ACC112 (cell line): ENCODE measurements at regions not wholly inside any gene's neighbourhood (a gene's known extent, or its start where the extent isn't known, plus 50 kb on each side); places are given as distances from the start of the nearest gene placed in this dataset.

Experiments
- H2AFZ ChIP-seq: fragments of 200-600 bp; sonication (generic); one replicate; pipeline ENCODE4 v1.6.0; 2017; ENCODE audit warnings: antibody characterized with exemption, low read length; ENCODE audit not compliant: unreplicated experiment
- H3K27ac ChIP-seq: fragments of 200-600 bp; sonication (generic); 2 replicates; pipeline ENCODE4 v1.5.1; 2014; ENCODE audit warnings: low read depth, mild to moderate bottlenecking, antibody characterized with exemption, low read length, moderate library complexity
- H3K27me3 ChIP-seq: fragments of 200-600 bp; sonication (generic); 2 replicates; pipeline ENCODE4 v1.6.1; 2014; ENCODE audit warnings: mild to moderate bottlenecking, antibody characterized with exemption, low read length, moderate library complexity, mixed read lengths; ENCODE audit not compliant: insufficient read depth
- H3K36me3 ChIP-seq: fragments of 200-600 bp; sonication (generic); 2 replicates; pipeline ENCODE4 v1.6.1; 2016; ENCODE audit warnings: mild to moderate bottlenecking, antibody characterized with exemption, low read length, moderate library complexity, mixed read lengths; ENCODE audit not compliant: insufficient read depth
- H3K4me1 ChIP-seq: fragments of 200-600 bp; sonication (generic); one replicate; pipeline ENCODE4 v1.6.1; 2016; ENCODE audit warnings: low read length, mixed read lengths; ENCODE audit not compliant: insufficient read depth, unreplicated experiment, control insufficient read depth
- H3K4me3 ChIP-seq: fragments of 200-600 bp; sonication (generic); 2 replicates; pipeline ENCODE4 v1.5.1; 2014; ENCODE audit warnings: mild to moderate bottlenecking, low read depth, low read length
- H3K79me2 ChIP-seq: fragments of 200-600 bp; sonication (generic); one replicate; pipeline ENCODE4 v1.6.0; 2016; ENCODE audit warnings: low read length; ENCODE audit not compliant: control insufficient read depth, unreplicated experiment, insufficient read depth

- no peak overlapping the region for H3K4me3 ChIP-seq
- H3K4me1 ChIP-seq: no peaks in the 10 kb centered on the region
- H2AFZ ChIP-seq: no peak overlapping the region
- no peaks in the 10 kb centered on the region for H3K27me3 ChIP-seq
- no peaks in the 10 kb centered on the region for H3K36me3 ChIP-seq
- H3K27ac ChIP-seq: no peak overlapping the region
- no peaks in the 10 kb centered on the region for H3K79me2 ChIP-seq
These were observed 416.3 kb downstream of the PIK3R1 start for GRCh38 chr5:68631884-68632283.

GRCh38 chr5:68641211-68641610 is 425.7 kb downstream of the PIK3R1 start:
- H3K27ac ChIP-seq: no peak overlapping the region
- H3K36me3 ChIP-seq: no peaks in the 10 kb centered on the region
- H3K27me3 ChIP-seq: no peaks in the 10 kb centered on the region
- H2AFZ ChIP-seq: no peak overlapping the region
- peaks cover 3% of the 10 kb centered on the region for H3K4me1 ChIP-seq
- H3K79me2 ChIP-seq: no peaks in the 10 kb centered on the region
- H3K4me3 ChIP-seq: no peak overlapping the region

DNA sequence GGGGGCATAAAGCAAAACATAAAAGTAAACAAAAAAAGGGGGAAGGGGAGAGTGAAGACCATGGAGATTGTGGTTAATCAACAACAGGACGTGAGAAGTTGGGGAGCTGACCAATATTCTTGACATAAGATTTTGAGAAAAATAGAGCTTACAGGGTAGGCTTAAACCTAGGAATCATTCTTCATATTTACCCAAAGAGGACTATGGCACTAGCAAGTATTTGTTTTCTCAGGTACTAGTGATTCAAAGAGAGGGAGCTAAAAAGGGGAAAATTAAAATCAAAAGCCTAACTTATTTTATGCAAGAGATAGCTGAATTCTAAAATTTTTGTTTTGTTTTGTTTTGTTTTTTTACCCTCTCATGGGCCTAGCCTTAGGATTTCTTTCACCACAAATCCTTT is 427.5 kb downstream of the PIK3R1 start:
- H2AFZ ChIP-seq: no peak overlapping the region
- no peak overlapping the region for H3K4me3 ChIP-seq
- H3K36me3 ChIP-seq: no peaks in the 10 kb centered on the region
- H3K4me1 ChIP-seq: peaks cover 3% of the 10 kb centered on the region
- H3K27me3 ChIP-seq: no peaks in the 10 kb centered on the region
- H3K27ac ChIP-seq: no peak overlapping the region
- no peaks in the 10 kb centered on the region for H3K79me2 ChIP-seq

GRCh38 chr5:68644971-68645370 is 429.4 kb downstream of the PIK3R1 start:
- Histone ChIP-seq H2AFZ (no peak overlapping the region), H3K36me3 (no peaks in the 10 kb centered on the region), H3K4me1 (peaks cover 3% of the 10 kb centered on the region), H3K4me3 (no peak overlapping the region), H3K27ac (no peak overlapping the region), H3K27me3 (no peaks in the 10 kb centered on the region), H3K79me2 (no peaks in the 10 kb centered on the region)

- Histone ChIP-seq H3K4me1 (peaks cover 8% of the 10 kb centered on the region), H2AFZ (no peak overlapping the region), H3K27ac (no peak overlapping the region), H3K36me3 (no peaks in the 10 kb centered on the region), H3K27me3 (no peaks in the 10 kb centered on the region), H3K79me2 (no peaks in the 10 kb centered on the region), H3K4me3 (no peak overlapping the region)
These were observed 430.6 kb downstream of the PIK3R1 start for GRCh38 chr5:68646144-68646543.

DNA sequence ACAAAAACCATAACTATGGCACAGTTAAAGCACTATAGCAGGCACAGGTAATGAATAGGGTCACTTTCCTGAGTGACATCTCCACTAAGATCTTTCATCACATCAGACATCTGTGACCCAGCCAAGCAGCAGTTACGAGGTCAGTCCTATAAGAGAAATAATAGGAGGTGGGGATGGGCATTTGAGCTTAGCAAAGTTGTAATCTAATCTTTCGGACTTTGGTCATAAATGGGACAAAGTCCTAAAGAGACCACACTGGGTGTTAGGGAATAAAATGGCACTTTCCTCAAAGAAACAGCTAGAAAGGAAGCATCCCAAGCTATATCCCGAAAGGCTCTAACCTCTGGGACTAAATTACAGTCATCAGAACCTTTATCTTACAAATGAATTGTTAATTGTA is 432.2 kb downstream of the PIK3R1 start:
- no peaks in the 10 kb centered on the region for H3K36me3 ChIP-seq
- H2AFZ ChIP-seq: no peak overlapping the region
- no peak overlapping the region for H3K4me3 ChIP-seq
- peaks cover 18% of the 10 kb centered on the region for H3K4me1 ChIP-seq
- H3K27ac ChIP-seq: no peak overlapping the region
- no peaks in the 10 kb centered on the region for H3K79me2 ChIP-seq
- H3K27me3 ChIP-seq: no peaks in the 10 kb centered on the region

GRCh38 chr5:68648944-68649857 is 433.6 kb downstream of the PIK3R1 start:
- H3K27ac ChIP-seq: no peak overlapping the region

DNA sequence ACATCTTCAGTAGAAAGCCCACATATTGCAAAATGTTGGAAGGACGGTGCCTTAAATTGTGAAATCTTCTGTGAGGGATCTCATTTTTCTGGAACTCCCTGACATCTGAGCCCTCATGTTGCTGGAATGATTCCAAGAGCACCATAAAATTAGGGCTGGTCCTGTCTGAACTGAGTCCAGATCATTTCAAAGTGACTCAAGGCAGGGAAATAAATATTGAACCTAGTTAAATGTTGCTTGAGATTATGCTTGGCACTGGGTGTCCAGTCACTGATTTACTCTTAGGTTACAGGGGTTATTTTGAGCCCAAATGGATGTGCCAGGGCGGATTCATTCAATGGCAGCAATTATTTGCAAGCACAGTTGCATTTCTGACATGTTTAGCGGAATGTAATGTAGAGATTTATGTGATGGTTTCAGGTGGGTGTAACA is 437.0 kb downstream of the PIK3R1 start:
- H3K36me3 ChIP-seq: no peaks in the 10 kb centered on the region
- no peak overlapping the region for H3K27ac ChIP-seq
- no peaks in the 10 kb centered on the region for H3K27me3 ChIP-seq
- peaks cover 28% of the 10 kb centered on the region for H3K4me1 ChIP-seq
- peak overlapping the region; percentile 11 for H2AFZ ChIP-seq
- no peak overlapping the region for H3K4me3 ChIP-seq
- no peaks in the 10 kb centered on the region for H3K79me2 ChIP-seq

More at GRCh38 chr5:68648944-68649857, 433.6 kb downstream of the PIK3R1 start:
- peaks cover 22% of the 10 kb centered on the region for H3K4me1 ChIP-seq
- H3K4me3 ChIP-seq: no peak overlapping the region
- no peaks in the 10 kb centered on the region for H3K36me3 ChIP-seq
- H3K79me2 ChIP-seq: no peaks in the 10 kb centered on the region
- H3K27me3 ChIP-seq: no peaks in the 10 kb centered on the region
- H2AFZ ChIP-seq: no peak overlapping the region

DNA sequence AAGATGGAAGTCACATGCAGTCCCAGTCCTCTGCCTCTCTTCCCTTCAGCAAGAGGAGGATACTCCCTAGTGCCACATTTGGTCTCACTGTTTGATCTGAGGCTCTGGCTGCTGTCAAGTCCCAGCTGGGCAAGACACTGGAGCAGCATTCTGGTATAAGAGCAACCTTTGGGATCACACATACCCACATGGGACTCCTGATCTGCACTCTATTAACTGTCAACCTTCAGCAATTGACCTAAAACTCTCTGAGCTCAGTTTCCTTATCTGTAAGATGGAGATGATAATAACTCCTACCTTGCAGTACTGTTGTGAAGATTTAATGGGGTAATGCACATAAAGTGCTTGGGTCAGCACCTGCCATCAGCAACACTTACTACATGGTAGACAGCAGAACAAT is 437.9 kb downstream of the PIK3R1 start:
- no peak overlapping the region for H3K4me3 ChIP-seq

GRCh38 chr5:68657055-68657961 is 436.5 kb upstream of the SLC30A5 start:
- no peak overlapping the region for H3K4me3 ChIP-seq
- no peak overlapping the region for H2AFZ ChIP-seq
- H3K4me1 ChIP-seq: peaks cover 27% of the 10 kb centered on the region
- H3K79me2 ChIP-seq: no peaks in the 10 kb centered on the region
- H3K36me3 ChIP-seq: no peaks in the 10 kb centered on the region
- H3K27me3 ChIP-seq: no peaks in the 10 kb centered on the region
- no peak overlapping the region for H3K27ac ChIP-seq

More for the DNA sequence above, 437.9 kb downstream of the PIK3R1 start:
- H3K36me3 ChIP-seq: no peaks in the 10 kb centered on the region
- H3K79me2 ChIP-seq: no peaks in the 10 kb centered on the region
- no peak overlapping the region for H3K27ac ChIP-seq
- no peaks in the 10 kb centered on the region for H3K27me3 ChIP-seq
- peaks cover 28% of the 10 kb centered on the region for H3K4me1 ChIP-seq
- no peak overlapping the region for H2AFZ ChIP-seq
